NT2/D1 (cell line): ENCODE measurements at regions not wholly inside any gene's neighbourhood (a gene's known extent, or its start where the extent isn't known, plus 50 kb on each side); places are given as distances from the start of the nearest gene placed in this dataset.

Experiments used
- SUZ12 ChIP-seq: IDR thresholded peaks from 2 replicates; pipeline ENCODE4 v1.6.1; 2011; ENCODE audit not compliant: insufficient read length, insufficient read depth; ENCODE audit errors: extremely low read depth
- YY1 ChIP-seq: IDR thresholded peaks from 2 replicates; pipeline ENCODE4 v1.6.1; 2011; ENCODE audit not compliant: insufficient read length, insufficient read depth
- ZNF274 ChIP-seq: IDR thresholded peaks from 2 replicates; pipeline ENCODE4 v1.6.1; 2011; ENCODE audit warnings: mild to moderate bottlenecking, low read depth, low read length

DNA sequence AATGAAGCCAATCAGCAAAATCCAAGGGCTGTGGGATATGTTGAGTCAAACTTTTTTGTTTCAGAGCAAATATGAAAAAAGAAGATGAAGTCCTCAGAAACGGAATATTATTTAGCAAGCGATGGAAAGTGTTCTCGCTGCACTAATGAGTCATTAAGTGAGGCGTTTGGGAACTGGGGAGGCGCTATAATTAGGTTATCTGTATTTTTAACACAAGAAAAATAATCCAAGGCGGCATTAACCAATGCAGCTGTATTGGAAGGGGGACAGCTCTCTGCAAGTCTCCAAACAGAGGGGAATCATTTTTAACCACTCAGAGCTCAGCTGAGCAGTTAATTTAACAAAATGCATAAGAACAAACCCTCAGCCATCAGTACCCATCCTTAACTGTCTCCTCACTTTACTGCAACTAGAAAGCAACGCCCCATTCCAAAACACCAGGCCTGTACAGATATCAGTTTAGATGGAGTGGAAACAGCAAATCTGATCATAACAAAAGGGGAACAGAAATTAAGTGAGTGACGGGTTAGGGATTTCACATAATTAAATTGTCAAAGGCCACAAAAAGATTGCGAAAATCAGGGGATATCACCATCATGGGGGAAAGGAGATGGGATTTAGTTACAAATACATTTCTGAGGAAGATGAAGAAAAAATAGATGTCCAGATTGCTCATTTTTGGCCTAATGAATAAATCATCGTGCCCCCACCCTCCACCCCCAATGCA, 211.0 kb upstream of the TOX3 start:
- TF ChIP-seq YY1 (no peak), ZNF274 (no peak), SUZ12 (no peak)
